HL-60 (cell line): ENCODE measurements at regions not wholly inside any gene's neighbourhood (a gene's known extent, or its start where the extent isn't known, plus 50 kb on each side); places are given as distances from the start of the nearest gene placed in this dataset.

Source experiments
- DNase-seq, 2 experiments: peaks; one replicate each; pipeline ENCODE4 v3.0.0-alpha.2; 2010 to 2020; ENCODE audit warnings: low read depth in 1 of 2, low spot score in 1 of 2
- H3K27ac ChIP-seq: fragments of 250-450 bp; sonication (Bioruptor Pico); replicated peaks from 2 replicates; pipeline ENCODE4 v1.5.1; 2020; ENCODE audit warnings: mild to moderate bottlenecking, moderate library complexity
- H3K27me3 ChIP-seq: fragments of 250-450 bp; sonication (Bioruptor Pico); 2 replicates; pipeline ENCODE4 v1.5.1; 2021; ENCODE audit warnings: mild to moderate bottlenecking, moderate library complexity; ENCODE audit not compliant: insufficient read depth, poor library complexity, severe bottlenecking
- H3K4me3 ChIP-seq: replicated peaks from 2 replicates; pipeline ENCODE4 v1.5.1; 2011; ENCODE audit warnings: mild to moderate bottlenecking, control low read depth, low read length; ENCODE audit not compliant: insufficient read depth
- CTCF ChIP-seq: IDR thresholded peaks from one replicate; pipeline ENCODE4 v1.5.1; 2011; ENCODE audit warnings: low read length, control low read depth, inconsistent platforms; ENCODE audit not compliant: insufficient read depth
- GABPA ChIP-seq: IDR thresholded peaks from 2 replicates; pipeline ENCODE4 v1.6.1; 2012; ENCODE audit warnings: low read depth
- POLR2AphosphoS5 ChIP-seq: IDR thresholded peaks from 2 replicates; pipeline ENCODE4 v1.6.1; 2012; ENCODE audit warnings: low read depth
- REST ChIP-seq: IDR thresholded peaks from 2 replicates; pipeline ENCODE4 v1.6.1; 2012; ENCODE audit warnings: low read depth; ENCODE audit not compliant: insufficient replicate concordance
- SPI1 ChIP-seq: IDR thresholded peaks from 2 replicates; pipeline ENCODE4 v1.6.1; 2012; ENCODE audit warnings: low read depth, mild to moderate bottlenecking, borderline replicate concordance

DNA sequence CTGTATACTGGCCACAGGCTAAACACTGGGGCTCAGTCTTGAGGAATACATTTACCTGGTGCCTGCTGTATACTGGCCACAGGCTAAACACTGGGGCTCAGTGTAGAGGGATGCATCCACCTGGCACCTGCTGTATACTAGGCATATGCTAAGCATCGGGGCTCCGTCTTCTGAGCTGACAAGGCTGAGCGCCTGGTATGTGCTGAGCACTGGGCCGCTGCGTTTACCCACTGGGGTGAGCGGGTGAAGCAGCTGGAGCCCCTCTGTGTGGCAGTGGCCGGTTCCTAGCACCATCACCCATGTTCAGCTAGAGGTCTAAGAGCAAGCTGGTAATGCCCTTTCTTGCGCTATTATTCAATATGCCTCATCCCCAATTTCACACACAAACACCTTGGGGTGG is 93.4 kb downstream of the ADRA2C start:
- Histone ChIP-seq H3K27ac (no peak overlapping the region), H3K4me3 (no peak overlapping the region), H3K27me3 (no peaks in the 10 kb centered on the region)
- TF ChIP-seq REST = no peak
- TF ChIP-seq POLR2AphosphoS5 = no peak
- no peak for TF ChIP-seq CTCF
- TF ChIP-seq GABPA = no peak
- TF ChIP-seq SPI1 = no peak
- DNase-seq = no peak

DNA sequence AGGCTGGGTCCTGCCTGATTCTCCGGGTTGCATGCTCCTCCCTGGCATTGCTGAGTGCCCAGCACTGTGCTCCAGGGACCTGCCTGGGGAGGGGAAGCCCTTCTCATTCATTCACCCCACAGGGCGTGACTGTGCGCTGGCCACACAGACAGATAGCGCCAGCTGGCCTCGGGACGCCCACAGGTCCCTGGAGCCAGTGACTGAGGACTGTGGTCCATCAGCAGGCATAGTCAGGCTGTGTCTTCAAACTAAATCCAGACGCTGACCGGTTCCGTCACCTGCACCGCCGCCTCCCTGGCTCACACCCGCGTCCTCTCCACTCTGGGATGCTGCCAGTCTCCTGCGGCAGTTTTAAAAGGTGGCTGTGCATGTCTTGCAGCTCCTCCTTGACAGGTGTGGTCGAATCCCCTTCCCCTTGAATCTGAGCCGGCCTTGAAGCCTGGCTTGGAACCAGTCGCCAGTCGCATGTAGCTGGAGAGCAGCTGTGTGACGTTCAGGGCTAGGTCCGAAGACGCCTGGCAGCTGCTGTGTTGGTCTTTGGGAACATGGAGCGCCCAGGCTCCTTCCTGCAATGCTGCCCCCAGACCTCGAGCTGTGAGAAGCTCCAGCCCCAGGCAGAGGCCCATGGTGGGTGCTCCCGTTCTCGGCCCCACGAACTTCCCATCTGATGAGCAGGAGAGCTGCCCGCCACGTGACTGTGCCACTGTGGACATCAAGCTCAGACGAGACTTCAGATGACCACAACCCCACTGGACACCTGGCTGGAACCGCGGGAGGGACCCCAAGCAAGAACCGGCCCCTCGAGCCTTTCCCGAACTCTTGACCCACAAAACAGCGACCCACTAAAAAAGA is 94.1 kb downstream of the ADRA2C start:
- Histone ChIP-seq H3K27ac (no peak overlapping the region), H3K4me3 (no peak overlapping the region), H3K27me3 (no peaks in the 10 kb centered on the region)
- no peak for TF ChIP-seq REST
- no peak for TF ChIP-seq POLR2AphosphoS5
- no peak for TF ChIP-seq SPI1
- no peak for TF ChIP-seq CTCF
- no peak for TF ChIP-seq GABPA
- no peak for DNase-seq

GRCh38 chr4:3860913-3861636 is 94.9 kb downstream of the ADRA2C start:
- DNase-seq = no peak
- Histone ChIP-seq H3K27me3 (no peaks in the 10 kb centered on the region), H3K4me3 (no peak overlapping the region), H3K27ac (no peak overlapping the region)
- TF ChIP-seq POLR2AphosphoS5 = no peak
